ENCODE measurements at regions not wholly inside any gene's neighbourhood (a gene's known extent, or its start where the extent isn't known, plus 50 kb on each side); places are given as distances from the start of the nearest gene placed in this dataset.

- intact Hi-C loops (cut with DNase I; ENCODE audit: low total_unique reads) = no loop called here
- Histone ChIP-seq H3K27me3 (no peaks in the 10 kb centered on the region), H3K36me3 (no peaks in the 10 kb centered on the region), H3K4me1 (peaks cover 0 to 7% (median 0%) of the 10 kb centered on the region in 4 donors), H3K9me3 (no peaks in the 10 kb centered on the region), H3K27ac (no peak overlapping the region), H3K4me3 (peak overlapping the region in 1 of 2 donors; percentile 2)
- DNase-seq = no peak
- TF ChIP-seq CTCF (IDR thresholded peaks at IDR 0.05) = no peak
Observed at GRCh38 chr4:125620066-125620860, 305.5 kb downstream of the FAT4 start.

GRCh38 chr4:125624951-125625350 is 310.2 kb downstream of the FAT4 start:
- H3K36me3 ChIP-seq = no peaks in the 10 kb centered on the region
- DNase-seq = no peak
- no peak overlapping the region for H3K4me3 ChIP-seq
- peaks cover 0 to 3% (median 0%) of the 10 kb centered on the region in 4 donors for H3K4me1 ChIP-seq
- no peaks in the 10 kb centered on the region for H3K27me3 ChIP-seq
- no peak overlapping the region for H3K27ac ChIP-seq
- no peaks in the 10 kb centered on the region for H3K9me3 ChIP-seq
- no peak for TF ChIP-seq CTCF (IDR thresholded peaks at IDR 0.05)
- intact Hi-C loops (cut with DNase I; ENCODE audit: low total_unique reads) = no loop called here

- Histone ChIP-seq H3K4me1 (no peaks in the 10 kb centered on the region), H3K36me3 (no peaks in the 10 kb centered on the region), H3K27me3 (no peaks in the 10 kb centered on the region), H3K27ac (no peak overlapping the region), H3K4me3 (no peak overlapping the region), H3K9me3 (no peaks in the 10 kb centered on the region)
- no peak for DNase-seq
- TF ChIP-seq CTCF (IDR thresholded peaks at IDR 0.05) = no peak
- intact Hi-C loops (cut with DNase I; ENCODE audit: low total_unique reads) = no loop called here
Observed at GRCh38 chr4:125626946-125627345, 312.2 kb downstream of the FAT4 start.

- Histone ChIP-seq H3K27me3 (no peaks in the 10 kb centered on the region), H3K4me3 (no peak overlapping the region), H3K27ac (no peak overlapping the region), H3K4me1 (peaks cover 0 to 8% (median 6%) of the 10 kb centered on the region in 4 donors), H3K9me3 (no peaks in the 10 kb centered on the region), H3K36me3 (no peaks in the 10 kb centered on the region)
- intact Hi-C loops (cut with DNase I; ENCODE audit: low total_unique reads) = no loop called here
- TF ChIP-seq CTCF (IDR thresholded peaks at IDR 0.05) = no peak
- DNase-seq = no peak
Observed at GRCh38 chr4:125639182-125639621, 324.4 kb downstream of the FAT4 start.

GRCh38 chr4:125641611-125642010 is 326.9 kb downstream of the FAT4 start:
- intact Hi-C loops (cut with DNase I; ENCODE audit: low total_unique reads) = no loop called here
- H3K9me3 ChIP-seq = no peaks in the 10 kb centered on the region
- DNase-seq = no peak
- H3K27me3 ChIP-seq = no peaks in the 10 kb centered on the region
- no peak overlapping the region for H3K27ac ChIP-seq
- TF ChIP-seq CTCF (IDR thresholded peaks at IDR 0.05) = no peak
- no peak overlapping the region for H3K4me3 ChIP-seq
- peaks cover 0 to 8% (median 6%) of the 10 kb centered on the region in 4 donors for H3K4me1 ChIP-seq
- no peaks in the 10 kb centered on the region for H3K36me3 ChIP-seq
